Gastroesophageal sphincter (tissue), 3 donors: ENCODE measurements at regions not wholly inside any gene's neighbourhood (a gene's known extent, or its start where the extent isn't known, plus 50 kb on each side); places are given as distances from the start of the nearest gene placed in this dataset.
"Not testable (repeated sequence)": the region's sequence is repeated elsewhere in the genome, so short reads cannot be mapped to it uniquely, and the experiment has no call there.

Source experiments
- EP300 ChIP-seq: sonication (generic); formaldehyde crosslinking; IDR thresholded peaks from one replicate; pipeline ENCODE4 v1.6.1; 2017; ENCODE audit warnings: antibody characterized with exemption, mild to moderate bottlenecking
- POLR2A ChIP-seq, 2 donors: fragments of 450-650 bp; IDR thresholded peaks; one replicate each; pipeline ENCODE4 v1.6.1; 2017; ENCODE audit warnings: antibody characterized with exemption in 2 of 2, mild to moderate bottlenecking in 2 of 2, moderate library complexity in 1 of 2
- POLR2AphosphoS5 ChIP-seq: sonication (generic); formaldehyde crosslinking; IDR thresholded peaks from one replicate; pipeline ENCODE4 v1.6.1; 2017; ENCODE audit warnings: antibody characterized with exemption
- TF ChIP-seq, protein P1 (sequence below), 4 experiments: fragments of 200-600 bp in 2 of 4; fragments of 450-650 bp in 2 of 4; sonication (generic) in 1 of 4; IDR thresholded peaks; one replicate each; pipeline ENCODE4 v1.5.1; 2017 to 2019; ENCODE audit warnings: antibody characterized with exemption in 4 of 4, mild to moderate bottlenecking in 2 of 4, moderate library complexity in 2 of 4

DNA sequence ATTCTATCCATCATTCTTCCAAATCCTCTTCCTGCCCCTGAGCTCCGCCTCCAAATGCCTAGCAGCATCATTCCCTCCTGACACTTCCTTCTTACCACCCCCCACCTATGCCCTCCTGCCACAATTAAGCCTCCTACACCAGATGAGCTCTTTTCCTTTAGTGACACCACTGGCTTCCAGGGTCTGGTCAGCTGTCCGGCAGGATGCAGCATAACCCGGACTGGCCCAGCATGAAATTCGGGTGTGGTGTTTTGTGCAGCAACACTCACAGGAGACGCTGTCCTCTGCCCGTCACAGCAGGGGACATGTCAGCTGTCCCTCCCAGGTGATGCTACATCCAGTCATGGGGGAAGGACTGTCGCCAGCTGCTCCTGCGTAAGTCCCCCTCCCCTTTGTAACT, 266.3 kb upstream of the ANKRD20A1 start:
- TF ChIP-seq POLR2AphosphoS5; POLR2A (IDR thresholded peaks at IDR 0.05); EP300: not testable (repeated sequence)
- TF ChIP-seq, protein P1, sequence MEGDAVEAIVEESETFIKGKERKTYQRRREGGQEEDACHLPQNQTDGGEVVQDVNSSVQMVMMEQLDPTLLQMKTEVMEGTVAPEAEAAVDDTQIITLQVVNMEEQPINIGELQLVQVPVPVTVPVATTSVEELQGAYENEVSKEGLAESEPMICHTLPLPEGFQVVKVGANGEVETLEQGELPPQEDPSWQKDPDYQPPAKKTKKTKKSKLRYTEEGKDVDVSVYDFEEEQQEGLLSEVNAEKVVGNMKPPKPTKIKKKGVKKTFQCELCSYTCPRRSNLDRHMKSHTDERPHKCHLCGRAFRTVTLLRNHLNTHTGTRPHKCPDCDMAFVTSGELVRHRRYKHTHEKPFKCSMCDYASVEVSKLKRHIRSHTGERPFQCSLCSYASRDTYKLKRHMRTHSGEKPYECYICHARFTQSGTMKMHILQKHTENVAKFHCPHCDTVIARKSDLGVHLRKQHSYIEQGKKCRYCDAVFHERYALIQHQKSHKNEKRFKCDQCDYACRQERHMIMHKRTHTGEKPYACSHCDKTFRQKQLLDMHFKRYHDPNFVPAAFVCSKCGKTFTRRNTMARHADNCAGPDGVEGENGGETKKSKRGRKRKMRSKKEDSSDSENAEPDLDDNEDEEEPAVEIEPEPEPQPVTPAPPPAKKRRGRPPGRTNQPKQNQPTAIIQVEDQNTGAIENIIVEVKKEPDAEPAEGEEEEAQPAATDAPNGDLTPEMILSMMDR (IDR thresholded peaks at IDR 0.05): not testable (repeated sequence)
